ENCODE measurements at regions not wholly inside any gene's neighbourhood (a gene's known extent, or its start where the extent isn't known, plus 50 kb on each side); places are given as distances from the start of the nearest gene placed in this dataset.

- no peak for TF ChIP-seq CTCF (IDR thresholded peaks at IDR 0.05)
- no peak for TF ChIP-seq ZFX (IDR thresholded peaks at IDR 0.05; ENCODE audit: borderline replicate concordance)
Observed at GRCh38 chr1:113255038-113255719, 135.1 kb upstream of the MAGI3 start.
